DMS53 (cell line): ENCODE measurements at regions not wholly inside any gene's neighbourhood (a gene's known extent, or its start where the extent isn't known, plus 50 kb on each side); places are given as distances from the start of the nearest gene placed in this dataset.

Experiments used
- DNase-seq: peaks from one replicate; lab custom pipeline; 2025; lab: John Stamatoyannopoulos, UW

DNA sequence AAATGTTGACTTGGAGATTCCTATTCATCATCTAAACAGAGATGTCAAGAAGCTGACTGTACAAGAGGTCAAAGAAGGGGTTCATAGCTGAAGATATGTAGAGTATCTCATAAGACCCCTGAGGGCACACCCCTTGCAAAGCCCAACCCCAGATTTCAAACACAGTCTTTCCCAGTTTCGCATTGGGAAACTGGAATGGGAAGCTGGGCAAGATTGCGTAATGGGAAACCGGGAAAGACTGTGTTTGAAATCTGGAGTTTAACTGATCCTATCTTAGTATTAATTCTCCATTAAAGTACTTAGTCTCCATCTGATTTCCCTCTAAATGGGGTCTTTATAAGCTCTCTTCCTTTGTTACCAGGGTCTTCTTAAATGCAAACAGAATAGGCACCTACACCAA lies 99.5 kb downstream of the FAM76B start:
- DNase-seq, result no peak

DNA sequence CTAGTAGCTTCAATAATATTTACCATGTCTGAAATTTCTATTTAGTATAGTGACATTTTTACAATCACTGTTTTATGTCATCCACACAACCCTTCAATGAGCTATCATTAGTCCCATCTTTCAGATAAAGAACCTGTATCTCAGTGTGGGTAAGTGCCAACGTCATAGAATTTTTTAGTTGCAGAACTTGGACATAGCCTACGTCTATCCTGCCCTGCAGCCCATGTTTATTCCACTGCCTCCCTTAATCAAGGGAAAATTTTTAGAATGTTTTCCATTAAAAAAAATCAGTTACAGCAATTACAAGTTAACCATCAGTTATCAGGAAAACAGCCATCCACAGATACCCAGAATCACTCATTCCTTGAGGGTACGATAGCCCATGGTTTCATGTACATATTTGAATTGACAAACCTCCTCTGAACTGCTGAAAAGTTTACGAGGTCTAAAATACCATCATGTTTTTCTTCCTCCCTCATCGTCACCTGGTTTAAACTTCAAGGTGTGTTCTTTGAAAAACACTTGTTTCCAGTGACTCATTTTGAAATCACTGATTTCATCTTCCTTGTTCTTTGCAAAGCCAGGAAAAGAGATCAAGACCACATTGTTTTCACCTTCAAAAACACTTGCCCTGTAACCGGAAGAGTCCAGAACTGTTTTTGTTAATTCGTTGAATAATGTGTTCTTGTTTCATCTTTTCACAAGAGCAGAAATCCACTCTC lies 100.9 kb downstream of the FAM76B start:
- DNase-seq, result peak; percentile 11

DNA sequence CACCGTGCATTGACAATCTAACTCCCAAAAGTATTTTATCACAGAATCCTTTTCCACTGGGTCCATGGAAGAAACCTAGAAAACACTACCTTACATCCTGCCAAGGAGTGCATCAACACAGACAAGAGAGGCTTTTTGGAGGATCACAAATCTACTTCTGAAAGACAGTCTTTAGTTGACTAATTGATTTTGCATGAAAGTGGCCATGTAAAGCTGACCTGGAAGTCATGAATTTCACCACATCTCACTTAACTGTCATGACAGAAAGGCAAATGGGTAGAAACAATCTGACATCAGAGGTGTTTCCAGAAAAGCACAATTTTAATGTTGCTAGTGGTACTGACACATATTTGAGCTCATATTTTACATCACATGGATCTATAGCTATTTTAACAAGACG lies 101.6 kb downstream of the FAM76B start:
- no peak for DNase-seq

DNA sequence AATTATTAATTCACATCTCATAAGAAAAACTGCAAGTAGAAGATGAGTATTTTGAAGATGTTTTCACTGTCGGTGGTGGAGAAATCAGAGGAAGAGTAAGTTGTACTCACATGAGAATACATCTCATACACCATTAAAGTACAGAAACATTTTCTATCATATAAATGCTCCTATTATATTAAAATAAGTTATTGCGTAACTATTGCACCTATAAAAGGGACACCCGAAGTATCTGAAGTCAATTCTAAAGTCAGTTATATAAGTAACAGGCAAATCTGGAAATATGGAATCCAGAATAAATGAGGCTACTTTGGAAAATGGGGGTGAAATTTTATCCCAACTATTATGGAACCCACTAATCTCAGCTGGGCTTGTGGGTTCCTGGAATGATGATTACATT lies 103.3 kb downstream of the FAM76B start:
- DNase-seq, result no peak

DNA sequence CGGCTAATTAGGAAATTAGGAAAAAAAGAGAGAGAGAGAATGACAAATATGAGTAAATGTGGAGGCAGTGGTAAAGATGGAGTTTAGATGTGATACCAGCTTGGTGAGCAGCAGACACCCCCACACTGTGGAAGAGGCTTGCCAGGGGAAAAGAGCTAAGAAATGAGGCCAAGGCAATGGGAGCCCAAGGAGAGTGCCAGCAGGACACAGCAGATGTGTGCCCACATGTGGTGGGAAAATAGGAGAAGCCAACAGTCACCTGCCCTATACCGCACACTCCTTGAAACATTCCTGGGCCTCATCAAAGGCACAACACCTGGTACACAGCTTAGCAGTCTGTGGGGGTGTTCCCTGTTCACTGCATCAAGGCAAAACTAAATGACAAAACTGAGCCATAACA lies 104.9 kb downstream of the FAM76B start:
- no peak for DNase-seq

DNA sequence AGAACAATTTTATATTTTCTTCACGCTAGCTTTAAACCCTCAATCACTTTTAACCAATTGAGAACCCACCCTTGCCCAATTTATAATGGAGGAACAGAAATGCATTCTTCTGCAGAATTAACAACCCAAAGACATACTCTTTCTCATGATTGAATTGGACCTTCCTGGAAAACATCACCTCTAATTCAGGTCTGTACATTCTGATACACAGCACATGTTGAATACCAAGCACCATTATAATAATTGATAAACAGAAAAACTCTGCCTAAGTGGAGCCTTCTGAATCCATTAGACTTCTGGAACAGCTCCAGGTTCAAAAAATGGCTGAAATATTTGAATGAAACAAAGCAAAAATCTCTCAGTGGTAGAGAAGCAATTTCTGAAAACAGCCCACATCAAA lies 105.4 kb downstream of the FAM76B start:
- no peak for DNase-seq

DNA sequence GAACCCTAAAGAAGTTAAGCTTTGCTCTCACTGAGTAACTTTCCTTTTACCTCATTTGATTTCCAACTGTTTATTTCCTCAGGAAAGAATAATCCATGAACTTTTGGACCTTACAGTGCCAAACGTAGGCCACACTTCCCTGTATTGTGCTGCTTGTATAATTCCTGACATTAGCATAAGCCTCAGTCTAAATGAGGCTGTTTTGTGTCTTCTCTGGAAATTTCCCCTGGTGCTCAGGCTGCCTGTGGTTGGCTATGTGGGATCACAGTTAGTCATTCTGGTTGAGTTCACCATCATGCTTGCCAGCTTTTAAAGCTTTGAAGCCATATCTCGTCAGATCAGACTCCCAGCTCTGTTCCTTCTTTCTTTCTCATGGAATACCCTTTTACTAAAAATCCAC lies 107.0 kb downstream of the FAM76B start:
- no peak for DNase-seq

DNA sequence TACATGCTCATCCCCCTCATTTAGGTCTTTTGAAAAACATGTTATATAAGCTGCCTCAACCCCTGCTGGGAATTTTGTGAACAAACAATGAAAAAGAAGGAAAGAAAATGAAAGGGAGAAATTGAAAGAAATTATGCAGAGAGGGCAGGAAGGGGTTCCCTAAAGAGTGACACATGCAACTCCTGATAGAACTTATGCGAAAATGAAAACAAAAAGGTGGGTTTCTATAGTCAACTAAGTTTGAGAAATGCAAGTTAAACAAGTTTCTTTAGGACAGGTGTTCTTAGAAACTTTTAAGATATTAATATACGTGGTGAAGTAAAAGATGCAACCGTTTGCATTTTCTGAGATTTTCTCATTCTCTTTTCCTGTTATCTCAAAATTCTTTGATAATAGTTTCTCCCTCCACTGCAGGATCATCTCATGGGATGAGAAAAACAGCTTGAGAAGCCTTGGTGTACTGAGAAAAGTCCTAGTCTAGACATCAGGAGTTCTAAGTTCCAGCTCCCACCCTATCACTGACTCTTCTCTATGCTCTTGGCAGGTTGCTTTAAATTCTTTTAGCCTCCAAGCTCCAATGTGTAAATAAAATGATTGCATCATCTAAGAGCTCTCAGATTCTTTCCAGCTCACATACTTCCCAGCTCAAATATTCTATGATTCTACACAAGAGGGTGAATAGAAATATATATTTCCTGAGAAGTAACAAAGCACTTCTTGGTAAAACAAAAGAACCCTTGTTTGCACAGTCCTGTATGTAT lies 109.2 kb downstream of the FAM76B start:
- DNase-seq, result peak; percentile 29

DNA sequence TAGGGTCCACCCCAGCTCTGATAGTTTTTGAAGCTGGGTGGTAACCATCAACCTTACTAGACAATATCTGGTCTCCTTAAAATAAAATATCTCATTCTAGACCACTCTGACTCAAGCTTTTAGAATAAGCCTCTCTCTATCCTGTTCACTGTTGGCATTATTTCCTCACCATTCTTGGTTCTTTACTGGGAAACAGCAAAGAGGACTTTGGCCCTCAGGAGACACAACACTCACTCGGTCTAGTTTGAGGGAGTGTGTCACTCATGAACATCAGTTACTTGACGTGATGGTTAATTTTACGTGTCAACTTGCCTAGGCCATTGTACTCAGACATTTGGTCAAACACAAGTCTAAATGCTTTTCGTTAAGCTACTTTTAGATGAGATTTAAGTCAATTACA lies 110.6 kb downstream of the FAM76B start:
- no peak for DNase-seq

DNA sequence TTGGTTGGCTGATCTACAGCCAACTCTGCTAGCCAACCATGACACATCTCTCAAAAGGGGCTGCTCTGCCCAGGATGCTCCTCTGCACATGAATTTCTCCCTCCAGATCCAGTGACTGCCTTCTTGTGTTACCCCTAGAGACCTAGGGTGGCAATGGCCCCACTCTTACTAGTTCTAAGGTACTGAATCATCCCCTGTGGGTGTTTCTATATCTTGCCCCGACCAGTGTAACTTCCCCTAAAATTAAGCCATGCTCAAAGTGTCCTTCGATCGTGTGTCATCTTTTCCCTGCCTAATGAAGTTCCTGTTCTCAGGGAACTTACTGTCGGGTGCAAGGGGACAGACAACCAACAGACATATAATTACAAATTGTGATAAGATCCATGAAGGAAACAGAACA lies 113.3 kb downstream of the FAM76B start:
- no peak for DNase-seq

DNA sequence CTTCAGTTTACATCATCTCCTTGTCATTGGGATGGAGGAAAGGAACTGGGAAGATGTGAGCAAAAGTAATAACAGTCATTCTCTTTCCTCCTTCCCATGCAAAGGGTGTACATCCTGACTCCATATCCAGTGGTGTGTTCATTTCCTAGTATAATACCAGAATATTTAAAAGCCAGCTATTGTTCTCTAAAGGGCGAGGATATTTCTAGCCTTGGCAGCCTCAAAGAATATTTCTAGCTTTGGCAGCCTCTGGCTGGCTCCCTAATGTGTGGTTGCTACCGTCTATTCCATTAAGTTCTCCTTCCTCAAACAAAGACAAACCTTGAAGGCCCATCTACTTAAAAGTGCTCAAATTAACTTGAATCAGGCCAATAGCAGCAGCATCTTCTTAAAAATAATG lies 114.0 kb downstream of the FAM76B start:
- DNase-seq, result no peak

DNA sequence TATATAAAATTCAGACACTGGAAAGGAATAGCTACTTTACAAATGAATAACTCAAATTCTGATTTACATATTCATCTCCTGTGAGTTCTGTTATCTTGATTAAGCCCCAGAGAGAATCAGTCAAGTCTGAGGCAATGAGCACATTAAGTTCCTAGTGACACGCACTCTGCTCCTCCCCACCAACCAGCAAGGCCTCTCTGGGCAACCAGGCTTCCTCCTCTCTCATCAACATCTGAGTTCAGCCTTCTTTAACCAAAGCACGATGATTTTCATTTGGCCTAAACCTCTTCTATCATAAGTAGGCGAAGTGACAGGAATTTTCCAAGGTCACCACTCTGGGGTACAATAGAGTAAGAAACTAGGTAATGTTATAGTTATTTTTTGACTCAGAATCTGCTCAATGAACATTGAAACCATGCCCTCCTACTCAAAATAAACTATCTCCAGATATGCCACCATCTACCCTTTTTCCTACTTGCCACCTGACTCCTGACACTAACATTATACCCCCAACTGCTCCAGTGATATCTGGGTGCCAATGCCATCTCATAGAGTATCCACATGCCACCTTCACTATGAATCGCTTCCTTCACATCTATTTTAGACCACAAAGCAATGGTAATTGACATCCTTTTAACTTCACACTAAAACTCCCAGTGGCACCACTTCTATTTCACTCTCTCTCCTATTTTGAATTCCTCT lies 114.8 kb downstream of the FAM76B start:
- no peak for DNase-seq

DNA sequence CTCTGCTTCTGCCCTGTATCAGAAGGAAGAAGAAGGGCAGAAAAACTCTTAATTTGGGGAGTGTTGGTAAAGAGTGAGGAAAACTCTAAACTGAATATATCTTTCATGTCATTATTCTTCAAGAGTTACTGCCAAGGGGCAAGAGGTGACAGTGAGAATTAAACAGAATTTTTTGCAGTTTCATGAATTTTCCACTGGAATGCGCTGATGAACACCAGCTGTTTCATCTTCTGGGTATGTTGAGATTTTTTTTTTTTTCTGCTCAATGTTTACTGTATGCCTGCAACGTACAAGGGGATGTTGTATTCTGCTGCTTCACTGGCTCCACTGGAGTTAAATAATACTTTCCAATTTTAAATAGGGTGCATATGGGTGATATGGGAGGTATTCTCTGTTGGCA lies 117.8 kb downstream of the FAM76B start:
- no peak for DNase-seq

DNA sequence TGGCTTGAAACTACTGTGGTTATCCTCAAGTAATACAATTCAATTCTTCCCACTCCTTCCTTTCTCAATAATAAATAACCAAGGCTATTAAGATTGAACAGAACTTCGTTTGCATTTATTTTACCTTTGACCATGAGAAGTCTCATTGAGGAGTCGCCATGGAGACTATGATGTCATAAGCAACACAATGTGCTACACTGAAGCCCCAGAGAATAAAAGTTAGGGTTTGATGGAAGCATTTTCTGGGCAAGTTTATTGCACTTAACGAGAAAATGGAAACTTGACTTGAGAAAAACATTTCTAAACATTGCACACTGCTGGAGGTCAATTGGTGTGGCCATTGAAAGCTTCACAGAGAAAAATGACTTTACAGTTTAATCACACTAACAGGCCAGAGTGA lies 121.5 kb downstream of the FAM76B start:
- peak; percentile 35 for DNase-seq

DNA sequence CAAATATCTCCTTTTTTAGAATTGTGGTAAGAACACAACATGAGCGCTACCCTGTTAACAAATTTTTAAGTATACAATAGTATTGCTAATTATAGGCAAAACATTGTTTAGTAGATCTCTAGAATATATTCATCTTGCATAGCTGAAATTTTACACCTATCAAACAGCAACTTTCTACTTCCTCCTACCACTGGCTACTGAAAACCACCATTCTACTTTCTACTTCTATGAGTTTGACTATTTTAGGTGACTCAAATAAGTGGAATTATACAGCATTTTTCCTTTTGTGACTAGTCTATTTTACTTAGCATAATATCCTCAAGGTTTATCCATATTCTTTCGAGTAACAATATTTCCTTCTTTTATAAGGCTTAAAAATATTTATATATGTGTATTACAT lies 128.4 kb downstream of the FAM76B start:
- DNase-seq, result no peak

DNA sequence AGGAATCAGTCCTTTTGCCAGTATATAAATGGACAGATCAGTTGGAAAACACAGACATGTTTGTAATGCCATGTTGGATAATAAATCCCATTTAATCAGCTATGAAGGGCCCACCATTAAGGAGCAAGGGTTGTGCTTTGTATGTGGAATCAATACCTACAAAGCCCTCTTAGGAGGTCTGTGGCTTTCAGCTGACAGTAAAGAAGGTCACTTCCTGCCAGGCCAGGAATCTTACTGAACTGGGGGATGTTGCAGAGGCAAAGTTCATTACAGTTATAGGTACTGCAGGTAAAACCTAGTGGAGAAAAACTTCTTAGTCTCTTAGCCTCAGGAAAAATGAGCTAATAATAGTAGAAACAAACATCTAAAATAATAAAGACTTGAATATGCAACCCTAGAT lies 129.5 kb downstream of the FAM76B start:
- DNase-seq, result peak; percentile 9

DNA sequence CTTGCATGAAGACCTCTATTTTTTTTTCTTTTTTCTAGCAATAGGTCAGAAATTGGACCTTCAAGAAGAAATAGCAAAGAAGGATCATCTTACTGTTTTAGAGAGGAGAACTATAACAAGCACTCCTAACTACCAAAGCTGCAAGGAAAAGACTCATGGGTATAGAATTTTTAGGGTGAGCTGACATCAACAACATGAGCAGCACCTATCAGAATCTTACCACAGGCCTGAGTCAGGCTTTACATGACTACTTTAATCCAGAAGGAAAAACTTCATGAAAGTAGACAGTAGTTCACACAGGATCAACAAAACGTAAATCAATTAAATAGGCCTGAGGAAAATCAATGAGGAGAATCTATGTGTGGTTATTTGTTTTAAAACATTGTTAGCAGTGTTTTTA lies 130.5 kb downstream of the FAM76B start:
- no peak for DNase-seq

DNA sequence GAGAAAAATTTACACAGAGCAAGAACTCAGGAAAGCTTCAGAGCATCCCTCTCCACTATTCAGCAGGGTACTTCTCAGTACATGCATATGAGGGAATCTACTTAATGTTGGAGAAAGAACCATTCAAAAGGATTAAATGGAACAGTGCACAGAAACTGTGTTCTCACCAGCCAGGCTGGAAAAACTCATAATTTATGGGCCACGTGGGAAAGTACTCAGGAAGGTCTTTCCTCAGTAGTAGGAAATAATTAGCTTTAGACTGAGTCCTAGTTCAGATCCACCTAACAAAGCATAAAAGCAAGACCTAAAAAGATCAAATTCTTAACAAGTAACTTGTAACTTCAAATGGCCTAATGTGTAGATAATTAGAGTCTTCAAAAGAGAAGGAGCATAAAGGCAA lies 134.0 kb downstream of the FAM76B start:
- DNase-seq, result no peak

DNA sequence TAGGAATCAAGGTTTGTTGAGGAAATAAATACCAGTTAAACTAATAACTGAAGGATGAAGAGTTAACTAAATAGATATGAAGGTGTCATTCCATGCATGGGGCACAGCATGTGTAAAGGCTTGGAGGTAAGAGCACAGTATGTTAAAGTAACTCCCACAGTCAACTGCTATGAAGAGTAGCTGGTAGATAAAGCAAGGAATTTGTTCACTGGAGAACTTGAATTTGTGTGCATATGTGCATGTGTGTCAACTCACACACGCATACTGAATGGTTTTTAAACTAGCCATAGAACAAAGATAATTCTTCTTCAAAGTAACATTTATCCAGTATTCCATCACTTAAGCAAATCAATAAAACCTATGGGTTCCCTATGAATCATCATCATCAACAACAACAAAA lies 135.9 kb downstream of the FAM76B start:
- no peak for DNase-seq

DNA sequence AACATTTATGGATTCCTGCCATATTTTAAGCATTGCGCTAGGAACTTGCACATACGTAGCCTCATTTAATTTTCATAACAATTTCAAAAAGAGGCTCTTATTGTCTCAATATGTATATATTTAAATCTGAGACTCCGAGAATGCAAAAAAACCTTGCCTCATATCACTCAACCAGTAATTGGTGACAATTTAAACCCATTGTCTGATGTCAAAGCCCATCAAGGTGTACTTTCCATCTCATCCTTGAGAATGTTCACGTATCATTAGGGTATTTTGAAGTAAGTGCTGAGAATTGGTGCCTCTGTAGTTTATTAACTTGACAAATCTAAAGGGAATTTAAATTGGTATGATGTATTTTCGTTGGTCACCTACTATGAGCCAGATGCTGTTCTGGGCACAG lies 136.5 kb downstream of the FAM76B start:
- DNase-seq, result no peak

DNA sequence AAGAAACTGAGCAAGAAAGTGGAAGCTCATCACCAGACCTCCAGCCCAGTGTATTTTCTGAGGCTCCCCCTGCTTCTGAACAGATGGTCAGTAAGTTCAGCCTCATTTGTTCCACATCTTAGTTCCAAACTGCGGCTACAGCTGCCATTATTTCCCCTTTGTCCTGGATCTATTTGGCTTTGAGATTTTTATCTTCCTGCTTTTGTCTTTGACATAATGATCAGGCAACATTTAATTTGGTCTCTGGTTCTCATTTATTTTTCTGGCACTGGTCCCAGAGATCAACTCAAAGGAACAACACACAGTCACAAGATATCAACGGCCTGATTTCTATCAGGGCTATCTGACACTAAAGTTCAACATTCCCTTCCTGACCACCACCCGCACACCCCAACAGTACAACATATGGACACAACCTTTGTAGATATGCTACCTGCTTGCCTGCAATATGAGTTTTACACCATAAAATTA lies 137.5 kb downstream of the FAM76B start:
- DNase-seq, result no peak

DNA sequence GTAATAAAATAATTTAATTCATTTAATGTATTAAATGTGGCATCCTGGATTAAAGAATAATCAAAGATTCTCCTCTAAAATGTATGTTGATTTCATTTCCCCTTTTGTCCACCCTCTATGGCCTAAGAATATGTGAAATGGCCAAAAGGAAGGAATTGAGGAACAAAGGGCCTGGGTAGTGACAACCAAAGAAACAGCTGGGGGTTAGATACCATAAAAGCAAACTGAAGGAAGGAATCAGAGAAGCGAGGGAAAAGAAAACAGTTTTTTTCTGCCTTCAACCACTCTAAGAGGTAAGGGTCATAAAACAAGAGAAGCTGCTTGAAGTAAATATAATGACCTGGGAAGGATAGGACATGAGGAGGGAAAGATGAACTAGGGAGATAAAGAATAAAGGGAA lies 139.3 kb downstream of the FAM76B start:
- no peak for DNase-seq

DNA sequence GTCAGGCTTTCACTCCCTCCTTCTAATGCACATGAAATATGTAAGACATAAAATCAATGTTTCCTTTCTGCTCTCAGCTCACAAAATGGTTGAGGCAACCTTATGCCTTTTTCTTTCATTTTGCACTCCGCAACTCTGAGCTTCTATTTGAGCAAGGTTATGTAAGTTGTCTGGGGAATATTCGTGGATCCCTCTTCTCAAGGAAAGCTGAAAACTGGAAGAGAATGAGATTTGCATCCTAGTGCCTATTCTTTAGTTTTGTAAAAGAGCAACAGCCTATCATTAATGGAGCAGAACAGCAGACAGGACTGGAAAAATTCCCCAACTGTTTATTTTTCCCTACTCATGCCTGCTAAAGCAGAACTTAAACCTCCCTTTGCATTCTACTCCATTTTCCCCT lies 141.7 kb downstream of the FAM76B start:
- no peak for DNase-seq
